CD4-positive, alpha-beta T cell (primary cell): ENCODE measurements at regions not wholly inside any gene's neighbourhood (a gene's known extent, or its start where the extent isn't known, plus 50 kb on each side); places are given as distances from the start of the nearest gene placed in this dataset.
"Not testable (repeated sequence)": the region's sequence is repeated elsewhere in the genome, so short reads cannot be mapped to it uniquely, and the experiment has no call there.

Experiments
- ATAC-seq: fragments of 200-7000 bp; cut with Tn5 transposase; one replicate; pipeline ENCODE4 v1.10.0; 2022; ENCODE audit warnings: mild to moderate bottlenecking; ENCODE audit not compliant: poor library complexity
- CTCF ChIA-PET: fragments of 350-600 bp; sonication (Branson Sonifier 250); formaldehyde crosslinking; loops from one replicate; lab custom pipeline; 2021; ENCODE audit warnings: antibody characterized with exemption, inconsistent platforms; lab: Charles Lee
- POLR2A ChIA-PET: fragments of 350-600 bp; sonication (Branson Sonifier 250); formaldehyde crosslinking; loops from one replicate; lab custom pipeline; 2021; ENCODE audit warnings: antibody characterized with exemption, inconsistent platforms; lab: Charles Lee
- DNase-seq, 14 experiments: peaks; one replicate each; pipeline ENCODE4 v3.0.0-alpha.2; 2013 to 2020; ENCODE audit warnings: mixed read lengths in 2 of 14
- H3K27ac ChIP-seq, 2 donors: one replicate each; pipeline versions ENCODE4 v1.5.1 to v1.7.0; 2013; ENCODE audit warnings: low read length in 2 of 2, low read depth in 1 of 2, mild to moderate bottlenecking in 1 of 2
- H3K27me3 ChIP-seq, 2 experiments: 1 replicate in 1 of 2; 2 replicates in 1 of 2; pipeline versions ENCODE4 v1.6.1 to v1.7.0; 2013; ENCODE audit warnings: low read length in 2 of 2, control low read depth in 1 of 2, mild to moderate bottlenecking in 1 of 2, moderate library complexity in 1 of 2; ENCODE audit not compliant: insufficient read depth in 2 of 2, control insufficient read depth in 1 of 2
- H3K36me3 ChIP-seq: one replicate; pipeline ENCODE4 v1.6.1; 2013; ENCODE audit warnings: low read length, control low read depth; ENCODE audit not compliant: insufficient read depth
- H3K4me1 ChIP-seq: one replicate; pipeline ENCODE4 v1.6.1; 2013; ENCODE audit warnings: low read length, control low read depth; ENCODE audit not compliant: insufficient read depth
- H3K4me3 ChIP-seq: one replicate; pipeline ENCODE4 v1.5.1; 2013; ENCODE audit warnings: mild to moderate bottlenecking, low read length, moderate library complexity
- H3K9me3 ChIP-seq, 2 experiments: 1 replicate in 1 of 2; 2 replicates in 1 of 2; pipeline versions ENCODE4 v1.6.1 to v1.7.0; 2013; ENCODE audit warnings: low read length in 2 of 2, mild to moderate bottlenecking in 2 of 2, control low read depth in 1 of 2, moderate library complexity in 1 of 2; ENCODE audit not compliant: control insufficient read depth in 1 of 2, insufficient read depth in 1 of 2
- H3K27ac Mint-ChIP-seq: one replicate; pipeline ENCODE4 v1.8.0; 2020; ENCODE audit warnings: mixed read lengths
- H3K27me3 Mint-ChIP-seq: one replicate; pipeline ENCODE4 v1.8.0; 2021; ENCODE audit warnings: mixed read lengths
- H3K36me3 Mint-ChIP-seq: one replicate; pipeline ENCODE4 v1.8.0; 2021; ENCODE audit warnings: low read depth, mixed read lengths
- H3K4me1 Mint-ChIP-seq: one replicate; pipeline ENCODE4 v1.8.0; 2021; ENCODE audit warnings: low read depth, mixed read lengths
- H3K4me3 Mint-ChIP-seq: one replicate; pipeline ENCODE4 v1.8.0; 2020; ENCODE audit warnings: mild to moderate bottlenecking, mixed read lengths
- H3K9me3 Mint-ChIP-seq: one replicate; pipeline ENCODE4 v1.8.0; 2020; ENCODE audit warnings: mixed read lengths
- CTCF ChIP-seq: fragments of 200-600 bp; IDR thresholded peaks from one replicate; pipeline ENCODE4 v1.8.0; 2022; ENCODE audit warnings: antibody characterized with exemption, mild to moderate bottlenecking
- intact Hi-C, 2 experiments: fragments of 100-400 bp; cut with DNase I in 1 of 2; cut with micrococcal nuclease in 1 of 2; formaldehyde crosslinking; loops; one replicate each; pipeline versions ENCODE4 v1.15.1 to v1.9.0; 2023 to 2025; cut with DNase I, micrococcal nuclease

GRCh38 chr6:120378582-120379220 lies 955.6 kb downstream of the TBC1D32 start:
- no peak for ATAC-seq
- CTCF ChIA-PET = no interaction called here

GRCh38 chr6:120373185-120373584 lies 961.1 kb downstream of the TBC1D32 start:
- Histone ChIP-seq H3K27me3 (no peaks in the 10 kb centered on the region), H3K4me3 (no peak overlapping the region), H3K27ac (no peak overlapping the region), H3K9me3 (peaks cover 0 to 3% of the 10 kb centered on the region in 2 experiments), H3K4me1 (no peaks in the 10 kb centered on the region), H3K36me3 (no peaks in the 10 kb centered on the region)
- POLR2A ChIA-PET = no interaction called here
- intact Hi-C loops = no loop called here
- no peaks in the 10 kb centered on the region for H3K9me3 Mint-ChIP-seq
- no peaks in the 10 kb centered on the region for H3K27me3 Mint-ChIP-seq
- no peak for ATAC-seq
- TF ChIP-seq CTCF = no peak
- no peak overlapping the region for H3K4me3 Mint-ChIP-seq
- H3K27ac Mint-ChIP-seq = no peak overlapping the region
- H3K36me3 Mint-ChIP-seq = no peaks in the 10 kb centered on the region
- CTCF ChIA-PET = no interaction called here
- DNase-seq = no peak
- H3K4me1 Mint-ChIP-seq = no peaks in the 10 kb centered on the region

More at GRCh38 chr6:120378582-120379220, 955.6 kb downstream of the TBC1D32 start:
- peak; percentile 24 for TF ChIP-seq CTCF
- peaks cover 0 to 3% of the 10 kb centered on the region in 2 experiments for H3K9me3 ChIP-seq
- no peak overlapping the region for H3K4me3 ChIP-seq
- no peaks in the 10 kb centered on the region for H3K27me3 Mint-ChIP-seq
- no peak overlapping the region for H3K27ac ChIP-seq
- no peak overlapping the region for H3K4me3 Mint-ChIP-seq
- POLR2A ChIA-PET = no interaction called here
- H3K36me3 ChIP-seq = no peaks in the 10 kb centered on the region
- DNase-seq = no peak
- H3K4me1 Mint-ChIP-seq = no peaks in the 10 kb centered on the region
- intact Hi-C loops = no loop called here
- no peaks in the 10 kb centered on the region for H3K4me1 ChIP-seq
- H3K27me3 ChIP-seq = no peaks in the 10 kb centered on the region
- H3K9me3 Mint-ChIP-seq = no peaks in the 10 kb centered on the region
- H3K36me3 Mint-ChIP-seq = no peaks in the 10 kb centered on the region
- H3K27ac Mint-ChIP-seq = no peak overlapping the region

- Histone ChIP-seq H3K36me3 (no peaks in the 10 kb centered on the region), H3K9me3 (peaks cover 6 to 14% of the 10 kb centered on the region in 2 experiments), H3K27ac (no peak overlapping the region), H3K4me1 (no peaks in the 10 kb centered on the region), H3K4me3 (no peak overlapping the region), H3K27me3 (no peaks in the 10 kb centered on the region)
- no peak for TF ChIP-seq CTCF
- Mint-ChIP-seq H3K27me3 (no peaks in the 10 kb centered on the region), H3K4me1 (no peaks in the 10 kb centered on the region), H3K27ac (no peak overlapping the region), H3K4me3 (no peak overlapping the region), H3K9me3 (peaks cover 14% of the 10 kb centered on the region), H3K36me3 (no peaks in the 10 kb centered on the region)
- intact Hi-C loops = no loop called here
- ATAC-seq (no peak), DNase-seq (no peak)
- ChIA-PET POLR2A (no interaction called here), CTCF (no interaction called here)
These were observed 970.9 kb downstream of the TBC1D32 start for GRCh38 chr6:120363429-120363828.

- POLR2A ChIA-PET, H3K4me3 Mint-ChIP-seq, H3K4me1 ChIP-seq, H3K27me3 Mint-ChIP-seq, intact Hi-C loops, H3K27ac ChIP-seq, H3K36me3 ChIP-seq, H3K4me3 ChIP-seq, ATAC-seq, CTCF ChIA-PET, H3K27ac Mint-ChIP-seq, H3K36me3 Mint-ChIP-seq, H3K27me3 ChIP-seq, H3K4me1 Mint-ChIP-seq, DNase-seq: not testable (repeated sequence)
- peaks cover 13% of the 10 kb centered on the region for H3K9me3 Mint-ChIP-seq
- peaks cover 4 to 14% of the 10 kb centered on the region in 2 experiments for H3K9me3 ChIP-seq
These were observed 975.7 kb downstream of the TBC1D32 start for GRCh38 chr6:120358535-120358934.
